ENCODE measurements at regions not wholly inside any gene's neighbourhood (a gene's known extent, or its start where the extent isn't known, plus 50 kb on each side); places are given as distances from the start of the nearest gene placed in this dataset.

- in situ Hi-C loops (cut with HindIII; ENCODE audit: low sequenced_read_pairs) = no loop called here
- no peak overlapping the region for H3K4me3 ChIP-seq (ENCODE audit: low read depth, low read length)
Measured at GRCh38 chr9:100674419-100675122, 96.7 kb downstream of the CAVIN4 start.

DNA sequence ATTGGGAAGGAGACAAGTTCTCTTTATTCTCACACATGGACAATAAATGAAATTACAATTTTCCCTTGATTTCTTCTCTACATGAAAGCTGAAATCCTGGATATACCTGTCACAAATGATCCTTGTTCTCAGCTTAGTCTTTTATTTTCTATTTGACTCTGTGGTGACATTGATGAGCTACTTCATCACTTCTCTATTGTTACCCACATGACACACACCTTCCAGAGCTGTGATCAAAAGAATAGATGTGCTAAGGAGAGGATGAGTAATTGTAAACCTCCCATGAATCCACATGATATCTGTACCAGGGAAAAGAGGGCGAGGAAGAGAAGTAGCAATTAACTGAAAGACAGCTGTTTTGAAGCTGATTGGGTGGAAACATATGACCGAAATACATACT, 102.0 kb downstream of the CAVIN4 start:
- no peak for DNase-seq (ENCODE audit: low read depth, low spot score)
- H3K4me3 ChIP-seq (ENCODE audit: low read depth, low read length) = no peak overlapping the region
- in situ Hi-C loops (cut with HindIII; ENCODE audit: low sequenced_read_pairs) = no loop called here
- TF ChIP-seq CTCF (IDR thresholded peaks at IDR 0.05; ENCODE audit: low read depth, low read length) = no peak

More at GRCh38 chr9:100674419-100675122, 96.7 kb downstream of the CAVIN4 start:
- DNase-seq (ENCODE audit: low read depth, low spot score) = no peak
- no peak for TF ChIP-seq CTCF (IDR thresholded peaks at IDR 0.05; ENCODE audit: low read depth, low read length)

DNA sequence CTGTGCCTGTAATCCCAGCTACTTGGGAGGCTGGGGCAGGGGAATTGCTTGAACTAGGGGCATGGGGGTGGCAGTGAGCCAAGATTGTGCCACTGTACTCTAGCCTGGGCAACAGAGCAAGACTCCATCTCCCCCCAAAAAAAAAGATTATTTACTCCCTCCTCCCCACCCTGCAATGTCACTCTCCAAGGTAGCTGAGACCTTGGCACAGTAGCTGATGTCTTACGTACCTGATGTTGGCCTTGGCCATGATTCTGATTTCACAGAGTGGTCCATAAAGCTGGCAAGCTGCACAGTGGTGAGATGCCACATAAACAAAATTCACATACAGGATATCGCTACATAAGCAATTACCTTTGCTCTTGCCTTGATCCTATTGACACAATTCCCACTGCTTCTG, 108.5 kb downstream of the CAVIN4 start:
- TF ChIP-seq CTCF (IDR thresholded peaks at IDR 0.05; ENCODE audit: low read depth, low read length) = no peak
- in situ Hi-C loops (cut with HindIII; ENCODE audit: low sequenced_read_pairs) = no loop called here
- DNase-seq (ENCODE audit: low read depth, low spot score) = no peak
- no peak overlapping the region for H3K4me3 ChIP-seq (ENCODE audit: low read depth, low read length)

- DNase-seq (ENCODE audit: low read depth, low spot score) = no peak
- no peak for TF ChIP-seq CTCF (IDR thresholded peaks at IDR 0.05; ENCODE audit: low read depth, low read length)
- in situ Hi-C loops (cut with HindIII; ENCODE audit: low sequenced_read_pairs) = no loop called here
- H3K4me3 ChIP-seq (ENCODE audit: low read depth, low read length) = no peak overlapping the region
Measured at GRCh38 chr9:100689635-100690034, 111.8 kb downstream of the CAVIN4 start.

DNA sequence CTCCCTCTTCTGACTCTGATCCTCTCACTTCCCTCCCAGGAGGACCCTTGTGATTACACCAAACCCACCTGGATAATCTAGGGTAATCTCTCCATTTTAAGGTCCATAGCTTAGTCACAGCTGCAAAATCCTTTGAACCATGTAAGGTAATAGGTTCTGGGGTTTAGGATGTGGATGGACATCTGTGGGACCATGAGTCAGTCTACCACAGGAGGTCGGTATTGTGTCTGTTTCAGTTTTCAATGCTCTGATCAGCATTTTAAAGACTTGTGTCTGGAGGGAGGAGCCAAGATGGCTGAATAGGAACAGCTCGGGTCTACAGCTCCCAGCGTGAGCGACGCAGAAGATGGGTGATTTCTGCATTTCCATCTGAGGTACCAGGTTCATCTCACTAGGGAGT, 112.6 kb downstream of the CAVIN4 start:
- in situ Hi-C loops (cut with HindIII; ENCODE audit: low sequenced_read_pairs) = no loop called here
- TF ChIP-seq CTCF (IDR thresholded peaks at IDR 0.05; ENCODE audit: low read depth, low read length) = no peak
- H3K4me3 ChIP-seq (ENCODE audit: low read depth, low read length) = no peak overlapping the region
- DNase-seq (ENCODE audit: low read depth, low spot score) = no peak

DNA sequence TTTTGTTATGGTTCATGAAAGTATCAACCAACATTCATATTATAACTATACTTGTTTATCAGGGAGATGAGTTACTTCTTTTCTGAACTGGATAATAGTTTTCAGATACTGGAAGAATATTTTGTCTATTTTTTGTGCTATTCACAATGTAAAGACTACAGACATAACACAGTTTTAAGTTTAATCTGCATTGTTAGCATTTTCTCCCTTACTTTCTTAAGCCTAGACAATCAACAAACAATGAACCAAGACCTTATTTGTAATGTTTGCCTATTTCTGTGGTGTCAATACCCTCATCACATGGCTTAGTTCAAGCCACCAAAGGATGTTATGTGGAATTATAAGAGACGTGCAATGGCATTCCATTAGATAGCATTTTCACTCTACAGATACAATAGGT, 119.5 kb downstream of the CAVIN4 start:
- DNase-seq (ENCODE audit: low read depth, low spot score) = no peak
- in situ Hi-C loops (cut with HindIII; ENCODE audit: low sequenced_read_pairs) = no loop called here
- TF ChIP-seq CTCF (IDR thresholded peaks at IDR 0.05; ENCODE audit: low read depth, low read length) = no peak
- H3K4me3 ChIP-seq (ENCODE audit: low read depth, low read length) = no peak overlapping the region

Data from astrocyte of the spinal cord (primary cell).